ENCODE measurements at regions not wholly inside any gene's neighbourhood (a gene's known extent, or its start where the extent isn't known, plus 50 kb on each side); places are given as distances from the start of the nearest gene placed in this dataset.

GRCh38 chr3:104519068-104519467 is 847.6 kb upstream of the ALCAM start:
- Mint-ChIP-seq H3K36me3 (ENCODE audit: low read depth) (no peaks in the 10 kb centered on the region), H3K4me1 (no peaks in the 10 kb centered on the region), H3K9me3 (no peaks in the 10 kb centered on the region), H3K4me3 (no peak overlapping the region), H3K27ac (no peak overlapping the region), H3K27me3 (ENCODE audit: low read depth) (no peaks in the 10 kb centered on the region)
- TF ChIP-seq CTCF (IDR thresholded peaks at IDR 0.05; ENCODE audit: unreplicated experiment in 3 of 3): no peak

- no peak for TF ChIP-seq CTCF (IDR thresholded peaks at IDR 0.05; ENCODE audit: unreplicated experiment in 3 of 3)
- Mint-ChIP-seq H3K4me3 (no peak overlapping the region), H3K27me3 (ENCODE audit: low read depth) (no peaks in the 10 kb centered on the region), H3K9me3 (no peaks in the 10 kb centered on the region), H3K4me1 (no peaks in the 10 kb centered on the region), H3K27ac (no peak overlapping the region), H3K36me3 (ENCODE audit: low read depth) (no peaks in the 10 kb centered on the region)
These were observed 847.1 kb upstream of the ALCAM start for GRCh38 chr3:104519468-104520227.

GRCh38 chr3:104520228-104520655 is 846.5 kb upstream of the ALCAM start:
- H3K9me3 Mint-ChIP-seq: no peaks in the 10 kb centered on the region
- no peaks in the 10 kb centered on the region for H3K27me3 Mint-ChIP-seq (ENCODE audit: low read depth)
- H3K4me1 Mint-ChIP-seq: no peaks in the 10 kb centered on the region
- H3K36me3 Mint-ChIP-seq (ENCODE audit: low read depth): no peaks in the 10 kb centered on the region
- no peak overlapping the region for H3K4me3 Mint-ChIP-seq
- no peak overlapping the region for H3K27ac Mint-ChIP-seq
- no peak for TF ChIP-seq CTCF (IDR thresholded peaks at IDR 0.05; ENCODE audit: unreplicated experiment in 3 of 3)

- Mint-ChIP-seq H3K9me3 (no peaks in the 10 kb centered on the region), H3K4me1 (no peaks in the 10 kb centered on the region), H3K36me3 (ENCODE audit: low read depth) (no peaks in the 10 kb centered on the region), H3K27ac (no peak overlapping the region), H3K27me3 (ENCODE audit: low read depth) (no peaks in the 10 kb centered on the region), H3K4me3 (no peak overlapping the region)
- no peak for TF ChIP-seq CTCF (IDR thresholded peaks at IDR 0.05; ENCODE audit: unreplicated experiment in 3 of 3)
These were observed 844.9 kb upstream of the ALCAM start for GRCh38 chr3:104521606-104522336.

- Mint-ChIP-seq H3K27me3 (ENCODE audit: low read depth) (no peaks in the 10 kb centered on the region), H3K27ac (no peak overlapping the region), H3K9me3 (peaks cover 2% of the 10 kb centered on the region), H3K4me3 (no peak overlapping the region), H3K36me3 (ENCODE audit: low read depth) (no peaks in the 10 kb centered on the region), H3K4me1 (no peaks in the 10 kb centered on the region)
- no peak for TF ChIP-seq CTCF (IDR thresholded peaks at IDR 0.05; ENCODE audit: unreplicated experiment in 3 of 3)
These were observed 843.6 kb upstream of the ALCAM start for GRCh38 chr3:104523136-104523535.
